HCT116 (cell line): ENCODE measurements at regions not wholly inside any gene's neighbourhood (a gene's known extent, or its start where the extent isn't known, plus 50 kb on each side); places are given as distances from the start of the nearest gene placed in this dataset.

Experiments used
- ATAC-seq: fragments of 200-7000 bp; cut with Tn5 transposase; 2 replicates; pipeline ENCODE4 v1.9.1; 2020; ENCODE audit warnings: mild to moderate bottlenecking, moderate library complexity
- BruUV-seq: library from RNA; stranded (reverse); fragments of 400-500 nt; replicated peaks from 2 replicates; lab custom pipeline; 2021; lab: Mats Ljungman, UMichigan
- CTCF ChIA-PET: fragments of 300-600 bp; sonication (Branson Sonifier 250); formaldehyde crosslinking; loops from one replicate; lab custom pipeline; 2021; ENCODE audit warnings: antibody characterized with exemption; lab: Charles Lee
- POLR2A ChIA-PET: fragments of 300-600, 350-600 bp; sonication (Branson Sonifier 250); formaldehyde crosslinking; loops from one replicate; lab custom pipeline; 2021; ENCODE audit warnings: antibody characterized with exemption; lab: Charles Lee
- RAD21 ChIA-PET, 2 experiments: fragments of 300-600 bp; sonication (Branson Sonifier 250); formaldehyde crosslinking; loops; one replicate each; lab custom pipeline; 2023; ENCODE audit warnings: low total read pairs in 2 of 2; ENCODE audit not compliant: uncharacterized antibody in 2 of 2, unreplicated experiment in 2 of 2, low non-redundant PET in 1 of 2; lab: Charles Lee
- DNase-seq: peaks from one replicate; pipeline ENCODE4 v3.0.0-alpha.2; 2010; ENCODE audit warnings: low read depth, low spot score
- H2AFZ ChIP-seq: fragments of 200-600 bp; shearing (Covaris generic), sonication (generic); 2 replicates; pipeline ENCODE4 v1.6.1; 2017; ENCODE audit warnings: low read depth, mixed run types, mixed read lengths, antibody characterized with exemption, low read length; ENCODE audit not compliant: poor library complexity, severe bottlenecking
- H3K27ac ChIP-seq: 2 replicates; pipeline ENCODE4 v1.5.1; 2012; ENCODE audit warnings: low read depth, low read length
- H3K27me3 ChIP-seq: fragments of 200-600 bp; sonication (generic); 2 replicates; pipeline ENCODE4 v1.6.1; 2016; ENCODE audit warnings: mixed run types, low read length, mixed read lengths; ENCODE audit not compliant: insufficient read depth
- H3K36me3 ChIP-seq, 2 experiments: fragments of 200-500 bp in 1 of 2; fragments of 200-600 bp in 1 of 2; sonication (Bioruptor generic) in 1 of 2; sonication (generic) in 1 of 2; 2 replicates each; pipeline versions ENCODE4 v1.5.1 to v1.6.1; 2014 to 2016; ENCODE audit warnings: low read length in 2 of 2, inconsistent platforms in 1 of 2, mixed read lengths in 1 of 2, mixed run types in 1 of 2; ENCODE audit not compliant: insufficient read depth in 2 of 2, control insufficient read depth in 1 of 2
- H3K4me1 ChIP-seq, 2 experiments: fragments of 200-600 bp in 1 of 2; sonication (generic) in 1 of 2; 2 replicates each; pipeline versions ENCODE4 v1.5.1 to v1.6.1; 2012 to 2017; ENCODE audit warnings: low read length in 2 of 2, inconsistent platforms in 1 of 2, mild to moderate bottlenecking in 1 of 2, mixed read lengths in 1 of 2, mixed run types in 1 of 2, moderate library complexity in 1 of 2; ENCODE audit not compliant: insufficient read depth in 2 of 2, control insufficient read depth in 1 of 2
- H3K4me2 ChIP-seq: fragments of 200-600 bp; sonication (generic); 2 replicates; pipeline ENCODE4 v1.6.1; 2017; ENCODE audit warnings: mixed run types, low read length, mixed read lengths
- H3K4me3 ChIP-seq, 2 experiments: fragments of 200-600 bp in 1 of 2; sonication (generic) in 1 of 2; replicated peaks in 1 of 2; 2 replicates each; pipeline ENCODE4 v1.5.1; 2011 to 2016; ENCODE audit warnings: low read length in 2 of 2, control low read depth in 1 of 2, low read depth in 1 of 2, mild to moderate bottlenecking in 1 of 2, mixed read lengths in 1 of 2, mixed run types in 1 of 2
- H3K79me2 ChIP-seq: fragments of 200-600 bp; sonication (generic); 2 replicates; pipeline ENCODE4 v1.6.1; 2017; ENCODE audit warnings: mild to moderate bottlenecking, mixed run types, low read length, moderate library complexity, mixed read lengths; ENCODE audit not compliant: insufficient read depth
- H3K9ac ChIP-seq: fragments of 200-600 bp; sonication (generic); 2 replicates; pipeline ENCODE4 v1.6.1; 2016; ENCODE audit warnings: low read length, mixed read lengths
- H3K9me2 ChIP-seq: fragments of 200-600 bp; sonication (generic), shearing (Covaris generic); 2 replicates; pipeline ENCODE4 v1.6.1; 2017; ENCODE audit warnings: mixed run types, mild to moderate bottlenecking, moderate library complexity; ENCODE audit not compliant: insufficient read depth
- H3K9me3 ChIP-seq, 2 experiments: fragments of 200-500 bp in 1 of 2; fragments of 200-600 bp in 1 of 2; sonication (Bioruptor generic) in 1 of 2; sonication (generic) in 1 of 2; 2 replicates each; pipeline ENCODE4 v1.6.1; 2014 to 2017; ENCODE audit warnings: low read length in 2 of 2, mixed read lengths in 2 of 2, inconsistent platforms in 1 of 2, low read depth in 1 of 2, mild to moderate bottlenecking in 1 of 2, mixed run types in 1 of 2, moderate library complexity in 1 of 2; ENCODE audit not compliant: control insufficient read depth in 1 of 2, insufficient read depth in 1 of 2
- H4K20me1 ChIP-seq: fragments of 200-600 bp; sonication (generic), shearing (Covaris generic); 2 replicates; pipeline ENCODE4 v1.6.1; 2017; ENCODE audit warnings: mixed run types, mild to moderate bottlenecking, moderate library complexity; ENCODE audit not compliant: insufficient read depth
- CBX3 ChIP-seq: IDR thresholded peaks from 2 replicates; pipeline ENCODE4 v1.6.1; 2012; ENCODE audit warnings: low read depth
- EGR1 ChIP-seq: IDR thresholded peaks from 2 replicates; pipeline ENCODE4 v1.6.1; 2012; ENCODE audit warnings: low read depth
- ELF1 ChIP-seq: IDR thresholded peaks from 2 replicates; pipeline ENCODE4 v1.6.1; 2012; ENCODE audit warnings: low read depth, borderline replicate concordance
- EZH2 ChIP-seq: fragments of 200-600 bp; sonication (generic); IDR thresholded peaks from 2 replicates; pipeline ENCODE4 v1.6.1; 2017; ENCODE audit warnings: antibody characterized with exemption, mixed run types
- EZH2phosphoT487 ChIP-seq: fragments of 200-600 bp; IDR thresholded peaks from 2 replicates; pipeline ENCODE4 v1.6.1; 2018; ENCODE audit warnings: antibody characterized with exemption, borderline replicate concordance
- FOSL1 ChIP-seq: IDR thresholded peaks from 2 replicates; pipeline ENCODE4 v1.6.1; 2012; ENCODE audit warnings: low read depth
- POLR2A ChIP-seq: IDR thresholded peaks from 2 replicates; pipeline ENCODE4 v1.7.0; 2011; ENCODE audit warnings: borderline replicate concordance; ENCODE audit not compliant: insufficient read depth, insufficient read length; ENCODE audit errors: extremely low read depth
- POLR2AphosphoS5 ChIP-seq: IDR thresholded peaks from 2 replicates; pipeline ENCODE4 v1.6.1; 2011; ENCODE audit warnings: mild to moderate bottlenecking, low read depth, low read length, moderate library complexity
- RAD21 ChIP-seq: IDR thresholded peaks from 2 replicates; pipeline ENCODE4 v1.6.1; 2012; ENCODE audit warnings: low read depth, mild to moderate bottlenecking
- SIN3A ChIP-seq: IDR thresholded peaks from 2 replicates; pipeline ENCODE4 v1.6.1; 2012; ENCODE audit warnings: low read depth
- SP1 ChIP-seq: IDR thresholded peaks from 2 replicates; pipeline ENCODE4 v1.6.1; 2012; ENCODE audit warnings: low read depth
- SRF ChIP-seq: IDR thresholded peaks from 2 replicates; pipeline ENCODE4 v1.6.1; 2012; ENCODE audit warnings: low read depth
- YY1 ChIP-seq: IDR thresholded peaks from 2 replicates; pipeline ENCODE4 v1.6.1; 2011; ENCODE audit warnings: low read length, low read depth, moderate library complexity, mild to moderate bottlenecking; ENCODE audit not compliant: insufficient replicate concordance; ENCODE audit errors: extremely low read depth
- ZFX ChIP-seq: fragments of 450-650 bp; IDR thresholded peaks from 2 replicates; pipeline ENCODE4 v1.6.1; 2017
- ZNF274 ChIP-seq: fragments of 200-500 bp; sonication (Bioruptor generic); IDR thresholded peaks from 2 replicates; pipeline ENCODE4 v1.6.1; 2014; ENCODE audit warnings: mild to moderate bottlenecking, low read depth, low read length, inconsistent platforms
- intact Hi-C: fragments of 100-400 bp; cut with micrococcal nuclease; formaldehyde crosslinking; loops from 2 replicates; pipeline ENCODE4 v1.10.0; 2022
- TF ChIP-seq, protein P1 (sequence below): IDR thresholded peaks from 2 replicates; pipeline ENCODE4 v1.6.1; 2011; ENCODE audit warnings: mild to moderate bottlenecking, low read length, moderate library complexity; ENCODE audit not compliant: insufficient replicate concordance; ENCODE audit errors: extremely low read depth
- TF ChIP-seq, protein P2 (sequence below): IDR thresholded peaks from 2 replicates; pipeline ENCODE4 v1.6.1; 2012
- TF ChIP-seq, protein P3 (sequence below): IDR thresholded peaks from 2 replicates; pipeline ENCODE4 v1.6.1; 2012
- TF ChIP-seq, protein P4 (sequence below), 3 experiments: fragments of 200-600 bp in 1 of 3; sonication (generic) in 1 of 3; IDR thresholded peaks in 2 of 3; conservative IDR thresholded peaks in 1 of 3; 2 replicates each; pipeline ENCODE4 v1.5.1; 2012 to 2017; ENCODE audit warnings: low read depth in 2 of 3, low read length in 2 of 3, antibody characterized with exemption in 1 of 3, borderline replicate concordance in 1 of 3, control low read depth in 1 of 3, mild to moderate bottlenecking in 1 of 3, mixed read lengths in 1 of 3, mixed run types in 1 of 3, moderate library complexity in 1 of 3; ENCODE audit not compliant: insufficient read depth in 1 of 3

DNA sequence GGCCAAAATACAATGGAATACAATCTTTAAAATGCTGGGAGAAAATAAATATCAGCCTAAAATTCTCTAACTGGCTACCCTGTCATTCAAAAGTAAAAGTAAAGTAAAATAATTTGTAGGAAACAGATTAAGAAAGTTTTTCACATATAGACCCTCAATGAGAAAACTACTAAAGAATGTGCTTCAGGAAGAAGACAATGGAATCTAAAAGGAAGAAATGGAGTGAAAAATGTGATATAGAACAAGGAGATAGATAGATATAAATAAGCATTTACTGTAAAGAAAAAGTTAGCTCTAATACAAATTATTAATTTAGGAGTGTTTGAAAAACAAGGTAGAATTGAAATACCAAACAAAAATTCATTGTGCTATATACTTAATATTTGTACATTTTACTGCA is 368.6 kb upstream of the MPDZ start:
- Histone ChIP-seq H3K4me2 (no peak overlapping the region), H3K27ac (no peak overlapping the region), H3K27me3 (no peaks in the 10 kb centered on the region), H3K9me3 (no peaks in the 10 kb centered on the region; a peak in 1 of 4 replicates), H3K4me1 (no peaks in the 10 kb centered on the region), H3K9ac (no peak overlapping the region), H2AFZ (no peak overlapping the region), H3K4me3 (no peak overlapping the region), H4K20me1 (no peaks in the 10 kb centered on the region), H3K9me2 (no peaks in the 10 kb centered on the region), H3K79me2 (no peaks in the 10 kb centered on the region), H3K36me3 (no peaks in the 10 kb centered on the region)
- no peak for ATAC-seq
- CTCF ChIA-PET = no interaction called here
- intact Hi-C loops = no loop called here
- no TSS peak for BruUV-seq
- RAD21 ChIA-PET = no interaction called here
- POLR2A ChIA-PET = no interaction called here
- DNase-seq = no peak
- no peak for TF ChIP-seq ELF1
- TF ChIP-seq, protein P1, sequence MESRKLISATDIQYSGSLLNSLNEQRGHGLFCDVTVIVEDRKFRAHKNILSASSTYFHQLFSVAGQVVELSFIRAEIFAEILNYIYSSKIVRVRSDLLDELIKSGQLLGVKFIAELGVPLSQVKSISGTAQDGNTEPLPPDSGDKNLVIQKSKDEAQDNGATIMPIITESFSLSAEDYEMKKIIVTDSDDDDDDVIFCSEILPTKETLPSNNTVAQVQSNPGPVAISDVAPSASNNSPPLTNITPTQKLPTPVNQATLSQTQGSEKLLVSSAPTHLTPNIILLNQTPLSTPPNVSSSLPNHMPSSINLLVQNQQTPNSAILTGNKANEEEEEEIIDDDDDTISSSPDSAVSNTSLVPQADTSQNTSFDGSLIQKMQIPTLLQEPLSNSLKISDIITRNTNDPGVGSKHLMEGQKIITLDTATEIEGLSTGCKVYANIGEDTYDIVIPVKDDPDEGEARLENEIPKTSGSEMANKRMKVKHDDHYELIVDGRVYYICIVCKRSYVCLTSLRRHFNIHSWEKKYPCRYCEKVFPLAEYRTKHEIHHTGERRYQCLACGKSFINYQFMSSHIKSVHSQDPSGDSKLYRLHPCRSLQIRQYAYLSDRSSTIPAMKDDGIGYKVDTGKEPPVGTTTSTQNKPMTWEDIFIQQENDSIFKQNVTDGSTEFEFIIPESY = no peak
- TF ChIP-seq FOSL1 = no peak
- TF ChIP-seq SIN3A = no peak
- TF ChIP-seq, protein P2, sequence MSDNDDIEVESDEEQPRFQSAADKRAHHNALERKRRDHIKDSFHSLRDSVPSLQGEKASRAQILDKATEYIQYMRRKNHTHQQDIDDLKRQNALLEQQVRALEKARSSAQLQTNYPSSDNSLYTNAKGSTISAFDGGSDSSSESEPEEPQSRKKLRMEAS = no peak
- TF ChIP-seq, protein P3, sequence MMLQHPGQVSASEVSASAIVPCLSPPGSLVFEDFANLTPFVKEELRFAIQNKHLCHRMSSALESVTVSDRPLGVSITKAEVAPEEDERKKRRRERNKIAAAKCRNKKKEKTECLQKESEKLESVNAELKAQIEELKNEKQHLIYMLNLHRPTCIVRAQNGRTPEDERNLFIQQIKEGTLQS = no peak
- TF ChIP-seq, protein P4, sequence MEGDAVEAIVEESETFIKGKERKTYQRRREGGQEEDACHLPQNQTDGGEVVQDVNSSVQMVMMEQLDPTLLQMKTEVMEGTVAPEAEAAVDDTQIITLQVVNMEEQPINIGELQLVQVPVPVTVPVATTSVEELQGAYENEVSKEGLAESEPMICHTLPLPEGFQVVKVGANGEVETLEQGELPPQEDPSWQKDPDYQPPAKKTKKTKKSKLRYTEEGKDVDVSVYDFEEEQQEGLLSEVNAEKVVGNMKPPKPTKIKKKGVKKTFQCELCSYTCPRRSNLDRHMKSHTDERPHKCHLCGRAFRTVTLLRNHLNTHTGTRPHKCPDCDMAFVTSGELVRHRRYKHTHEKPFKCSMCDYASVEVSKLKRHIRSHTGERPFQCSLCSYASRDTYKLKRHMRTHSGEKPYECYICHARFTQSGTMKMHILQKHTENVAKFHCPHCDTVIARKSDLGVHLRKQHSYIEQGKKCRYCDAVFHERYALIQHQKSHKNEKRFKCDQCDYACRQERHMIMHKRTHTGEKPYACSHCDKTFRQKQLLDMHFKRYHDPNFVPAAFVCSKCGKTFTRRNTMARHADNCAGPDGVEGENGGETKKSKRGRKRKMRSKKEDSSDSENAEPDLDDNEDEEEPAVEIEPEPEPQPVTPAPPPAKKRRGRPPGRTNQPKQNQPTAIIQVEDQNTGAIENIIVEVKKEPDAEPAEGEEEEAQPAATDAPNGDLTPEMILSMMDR (IDR thresholded peaks at IDR 0.05 in 2 of 3, conservative IDR thresholded peaks at IDR 0.05 in 1 of 3; ENCODE audit: borderline replicate concordance in 1 of 3, insufficient read depth in 1 of 3, low read depth in 2 of 3, low read length in 2 of 3) = no peak
- TF ChIP-seq EZH2phosphoT487 = no peak
- TF ChIP-seq RAD21 = no peak
- no peak for TF ChIP-seq EZH2
- no peak for TF ChIP-seq ZNF274
- no peak for TF ChIP-seq SP1
- TF ChIP-seq YY1 = no peak
- no peak for TF ChIP-seq POLR2AphosphoS5
- no peak for TF ChIP-seq CBX3
- no peak for TF ChIP-seq EGR1
- TF ChIP-seq POLR2A = no peak
- no peak for TF ChIP-seq ZFX
- TF ChIP-seq SRF = no peak
